SK-N-SH treated with all-trans-retinoic acid at 6 μM for 48 hours (cell line): ENCODE measurements at regions not wholly inside any gene's neighbourhood (a gene's known extent, or its start where the extent isn't known, plus 50 kb on each side); places are given as distances from the start of the nearest gene placed in this dataset.

Source experiments
- BACH2 ChIP-seq: fragments of 250-450 bp; sonication (Bioruptor Pico); IDR thresholded peaks from 2 replicates; pipeline ENCODE4 v1.9.0; 2021; ENCODE audit warnings: mild to moderate bottlenecking, borderline replicate concordance
- CREB5 ChIP-seq: fragments of 250-450 bp; sonication (Bioruptor Pico); IDR thresholded peaks from 2 replicates; pipeline ENCODE4 v1.5.1; 2020; ENCODE audit warnings: low read depth, mild to moderate bottlenecking, moderate library complexity
- OSR1 ChIP-seq: fragments of 250-450 bp; sonication (Bioruptor Pico); IDR thresholded peaks from 2 replicates; pipeline ENCODE4 v1.8.0; 2022; ENCODE audit warnings: moderate library complexity, mild to moderate bottlenecking, inconsistent platforms
- PATZ1 ChIP-seq: fragments of 250-450 bp; sonication (Bioruptor Pico); IDR thresholded peaks from 2 replicates; pipeline ENCODE4 v1.8.0; 2020; ENCODE audit warnings: mild to moderate bottlenecking, moderate library complexity, borderline replicate concordance
- RARB ChIP-seq: fragments of 250-450 bp; sonication (Bioruptor Pico); IDR thresholded peaks from 2 replicates; pipeline ENCODE4 v1.8.0; 2021; ENCODE audit warnings: mild to moderate bottlenecking, moderate library complexity
- TOX ChIP-seq: fragments of 250-450 bp; sonication (Bioruptor Pico); IDR thresholded peaks from 2 replicates; pipeline ENCODE4 v1.8.0; 2021; ENCODE audit warnings: mild to moderate bottlenecking, moderate library complexity, borderline replicate concordance
- TSHZ2 ChIP-seq: fragments of 250-450 bp; sonication (Bioruptor Pico); IDR thresholded peaks from 2 replicates; pipeline ENCODE4 v1.5.0; 2020; ENCODE audit warnings: mild to moderate bottlenecking, moderate library complexity
- ZC3H10 ChIP-seq: fragments of 250-450 bp; sonication (Bioruptor Pico); IDR thresholded peaks from 2 replicates; pipeline ENCODE4 v1.5.1; 2021; ENCODE audit warnings: mild to moderate bottlenecking, moderate library complexity
- ZFP3 ChIP-seq: fragments of 250-450 bp; sonication (Bioruptor Pico); IDR thresholded peaks from 2 replicates; pipeline ENCODE4 v1.5.0; 2020; ENCODE audit warnings: mild to moderate bottlenecking, moderate library complexity
- ZFP30 ChIP-seq: fragments of 450-650 bp; formaldehyde crosslinking; IDR thresholded peaks from 2 replicates; pipeline ENCODE4 v1.5.0; 2022; ENCODE audit warnings: mild to moderate bottlenecking, moderate library complexity
- TF ChIP-seq, protein P1 (sequence below): fragments of 250-450 bp; sonication (Bioruptor Pico); IDR thresholded peaks from 2 replicates; pipeline ENCODE4 v1.5.1; 2021; ENCODE audit warnings: mild to moderate bottlenecking, moderate library complexity

DNA sequence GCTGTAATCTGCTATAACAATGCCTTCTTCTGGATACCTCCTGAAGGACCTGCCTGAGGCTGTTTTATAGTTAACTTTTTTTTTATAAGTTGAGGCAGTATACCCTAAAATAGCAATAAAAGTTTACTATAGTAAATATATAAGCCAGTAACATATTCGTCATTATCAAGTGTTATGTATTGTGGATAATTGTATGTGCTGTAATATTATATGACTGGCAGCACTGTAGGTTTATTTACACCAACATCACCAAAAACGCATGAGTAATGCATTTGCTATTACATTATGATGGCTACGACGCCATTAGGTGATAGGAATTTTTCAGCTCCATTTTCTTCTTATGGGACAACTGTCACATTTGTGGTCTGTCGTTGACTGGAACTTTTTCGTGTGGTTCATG, 237.2 kb upstream of the PITX2 start:
- TF ChIP-seq ZC3H10 (CRISPR knock-in tag) (no peak), BACH2 (CRISPR knock-in tag) (no peak), CREB5 (CRISPR knock-in tag) (no peak), OSR1 (no peak), PATZ1 (CRISPR knock-in tag) (no peak), TSHZ2 (CRISPR knock-in tag) (no peak), ZFP30 (CRISPR knock-in tag) (no peak), RARB (CRISPR knock-in tag) (no peak), ZFP3 (CRISPR knock-in tag) (no peak), TOX (CRISPR knock-in tag) (no peak)
- TF ChIP-seq, protein P1, sequence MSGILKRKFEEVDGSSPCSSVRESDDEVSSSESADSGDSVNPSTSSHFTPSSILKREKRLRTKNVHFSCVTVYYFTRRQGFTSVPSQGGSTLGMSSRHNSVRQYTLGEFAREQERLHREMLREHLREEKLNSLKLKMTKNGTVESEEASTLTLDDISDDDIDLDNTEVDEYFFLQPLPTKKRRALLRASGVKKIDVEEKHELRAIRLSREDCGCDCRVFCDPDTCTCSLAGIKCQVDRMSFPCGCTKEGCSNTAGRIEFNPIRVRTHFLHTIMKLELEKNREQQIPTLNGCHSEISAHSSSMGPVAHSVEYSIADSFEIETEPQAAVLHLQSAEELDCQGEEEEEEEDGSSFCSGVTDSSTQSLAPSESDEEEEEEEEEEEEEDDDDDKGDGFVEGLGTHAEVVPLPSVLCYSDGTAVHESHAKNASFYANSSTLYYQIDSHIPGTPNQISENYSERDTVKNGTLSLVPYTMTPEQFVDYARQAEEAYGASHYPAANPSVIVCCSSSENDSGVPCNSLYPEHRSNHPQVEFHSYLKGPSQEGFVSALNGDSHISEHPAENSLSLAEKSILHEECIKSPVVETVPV = no peak
